ENCODE measurements at regions not wholly inside any gene's neighbourhood (a gene's known extent, or its start where the extent isn't known, plus 50 kb on each side); places are given as distances from the start of the nearest gene placed in this dataset.

DNA sequence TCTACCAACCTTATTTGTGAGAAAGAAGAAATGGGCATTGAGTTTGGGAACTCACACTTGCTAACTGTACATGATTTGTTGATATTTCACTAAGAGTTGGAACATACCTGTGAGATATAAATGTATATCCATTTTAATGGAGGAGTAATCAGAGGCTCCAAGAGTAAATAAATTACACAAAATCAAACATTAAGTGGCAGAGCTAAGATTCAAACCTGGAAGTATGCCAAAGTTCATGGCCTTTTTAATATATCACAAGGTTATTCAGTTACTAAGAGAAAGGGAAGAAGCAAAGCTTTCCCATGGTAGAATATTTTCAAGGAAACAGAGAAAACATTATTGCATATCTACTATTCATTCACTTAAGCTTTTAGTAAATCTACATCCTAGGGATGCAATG lies 1641.1 kb downstream of the FAM181B start:
- DNase-seq (no peak), ATAC-seq (ENCODE audit: low FRiP score in 2 of 2) (no peak)
- Histone ChIP-seq H3K9me3 (no peaks in the 10 kb centered on the region), H3K4me3 (no peak overlapping the region), H3K36me3 (no peaks in the 10 kb centered on the region), H3K4me1 (no peaks in the 10 kb centered on the region), H3K27me3 (no peaks in the 10 kb centered on the region), H3K27ac (no peak overlapping the region)
- TF ChIP-seq EP300 (IDR thresholded peaks at IDR 0.05): no peak
- TF ChIP-seq, protein P1, sequence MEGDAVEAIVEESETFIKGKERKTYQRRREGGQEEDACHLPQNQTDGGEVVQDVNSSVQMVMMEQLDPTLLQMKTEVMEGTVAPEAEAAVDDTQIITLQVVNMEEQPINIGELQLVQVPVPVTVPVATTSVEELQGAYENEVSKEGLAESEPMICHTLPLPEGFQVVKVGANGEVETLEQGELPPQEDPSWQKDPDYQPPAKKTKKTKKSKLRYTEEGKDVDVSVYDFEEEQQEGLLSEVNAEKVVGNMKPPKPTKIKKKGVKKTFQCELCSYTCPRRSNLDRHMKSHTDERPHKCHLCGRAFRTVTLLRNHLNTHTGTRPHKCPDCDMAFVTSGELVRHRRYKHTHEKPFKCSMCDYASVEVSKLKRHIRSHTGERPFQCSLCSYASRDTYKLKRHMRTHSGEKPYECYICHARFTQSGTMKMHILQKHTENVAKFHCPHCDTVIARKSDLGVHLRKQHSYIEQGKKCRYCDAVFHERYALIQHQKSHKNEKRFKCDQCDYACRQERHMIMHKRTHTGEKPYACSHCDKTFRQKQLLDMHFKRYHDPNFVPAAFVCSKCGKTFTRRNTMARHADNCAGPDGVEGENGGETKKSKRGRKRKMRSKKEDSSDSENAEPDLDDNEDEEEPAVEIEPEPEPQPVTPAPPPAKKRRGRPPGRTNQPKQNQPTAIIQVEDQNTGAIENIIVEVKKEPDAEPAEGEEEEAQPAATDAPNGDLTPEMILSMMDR (IDR thresholded peaks at IDR 0.05): no peak
- TF ChIP-seq POLR2A (IDR thresholded peaks at IDR 0.05): no peak
- no peak for TF ChIP-seq POLR2AphosphoS5 (IDR thresholded peaks at IDR 0.05)

DNA sequence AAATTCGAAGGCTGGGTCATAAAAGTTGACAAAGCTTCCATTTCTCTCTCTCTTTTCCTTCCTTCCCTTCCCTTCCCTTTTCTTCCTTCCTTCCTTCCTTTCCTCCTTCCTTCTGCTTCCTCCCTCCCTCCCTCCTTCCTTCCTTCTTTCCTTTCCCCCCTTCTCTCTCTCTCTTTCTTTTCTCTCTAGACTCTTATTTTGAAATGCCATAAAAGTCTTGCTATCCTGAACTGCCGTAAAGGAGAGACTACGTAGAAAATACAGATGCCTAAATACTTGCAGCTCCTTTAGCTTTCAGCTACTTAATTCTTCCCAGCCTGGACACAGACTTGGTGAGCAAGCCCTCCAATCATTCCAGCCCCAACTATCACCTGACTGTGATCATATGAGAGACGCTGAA lies 1644.4 kb downstream of the FAM181B start:
- no peaks in the 10 kb centered on the region for H3K9me3 ChIP-seq
- TF ChIP-seq, protein P1 (IDR thresholded peaks at IDR 0.05): no peak
- no peak for TF ChIP-seq POLR2A (IDR thresholded peaks at IDR 0.05)
- DNase-seq: no peak
- no peak overlapping the region for H3K4me3 ChIP-seq
- H3K27ac ChIP-seq: no peak overlapping the region
- no peak for ATAC-seq (ENCODE audit: low FRiP score in 2 of 2)
- no peaks in the 10 kb centered on the region for H3K4me1 ChIP-seq
- no peaks in the 10 kb centered on the region for H3K27me3 ChIP-seq
- WGBS, 2 donors: 60 to 68% methylated on average over 4 of the region's 4 CpGs
- H3K36me3 ChIP-seq: no peaks in the 10 kb centered on the region

DNA sequence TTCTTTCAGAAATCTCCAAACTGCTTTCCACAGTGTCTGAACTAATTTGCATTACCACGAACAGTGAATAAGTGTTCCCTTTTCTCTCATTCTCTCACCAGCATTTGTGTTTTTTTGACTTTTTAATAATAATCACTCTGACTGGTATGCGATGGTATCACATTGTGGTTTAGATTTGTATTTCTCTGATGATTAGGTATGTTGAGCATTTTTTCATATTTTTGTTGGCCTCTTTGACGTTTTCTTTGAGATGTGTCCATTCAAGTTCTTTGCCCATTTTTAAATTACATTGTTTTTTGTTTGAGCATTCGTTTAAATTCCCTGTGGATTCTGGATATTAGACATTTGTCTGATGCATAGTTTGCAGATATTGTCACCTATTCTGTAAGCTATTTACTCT lies 1639.6 kb upstream of the TENM4 start:
- Histone ChIP-seq H3K27ac (no peak overlapping the region), H3K9me3 (no peaks in the 10 kb centered on the region), H3K4me1 (no peaks in the 10 kb centered on the region), H3K36me3 (no peaks in the 10 kb centered on the region), H3K4me3 (no peak overlapping the region), H3K27me3 (no peaks in the 10 kb centered on the region)
- no peak for DNase-seq
- WGBS, 2 donors: 86 to 89% methylated on average over 4 of the region's 4 CpGs
- TF ChIP-seq, protein P1 (IDR thresholded peaks at IDR 0.05): no peak
- no peak for TF ChIP-seq POLR2AphosphoS5 (IDR thresholded peaks at IDR 0.05)
- ATAC-seq (ENCODE audit: low FRiP score in 2 of 2): no peak

DNA sequence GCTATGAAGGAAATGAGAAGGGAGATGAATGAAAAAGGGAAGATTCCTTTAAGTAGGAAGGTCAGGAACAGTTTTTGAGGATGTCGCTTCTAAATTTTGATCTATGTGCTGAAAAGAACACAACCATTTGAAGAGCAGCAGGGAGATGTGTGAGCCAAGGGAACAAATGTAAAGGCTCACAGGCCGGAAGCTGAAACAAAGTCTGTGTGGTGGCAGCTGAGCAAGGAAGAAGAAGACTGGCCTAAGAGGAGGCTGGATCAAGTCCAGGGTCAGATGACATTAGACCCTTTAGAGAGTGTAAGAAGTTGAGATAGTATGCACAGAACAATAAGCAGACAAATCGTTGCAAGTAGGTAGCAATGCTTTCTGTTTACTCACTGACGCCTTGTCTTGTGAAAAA lies 1631.4 kb upstream of the TENM4 start:
- no peak for DNase-seq
- WGBS, 2 donors: 55 to 67% methylated on average over 4 of the region's 4 CpGs

DNA sequence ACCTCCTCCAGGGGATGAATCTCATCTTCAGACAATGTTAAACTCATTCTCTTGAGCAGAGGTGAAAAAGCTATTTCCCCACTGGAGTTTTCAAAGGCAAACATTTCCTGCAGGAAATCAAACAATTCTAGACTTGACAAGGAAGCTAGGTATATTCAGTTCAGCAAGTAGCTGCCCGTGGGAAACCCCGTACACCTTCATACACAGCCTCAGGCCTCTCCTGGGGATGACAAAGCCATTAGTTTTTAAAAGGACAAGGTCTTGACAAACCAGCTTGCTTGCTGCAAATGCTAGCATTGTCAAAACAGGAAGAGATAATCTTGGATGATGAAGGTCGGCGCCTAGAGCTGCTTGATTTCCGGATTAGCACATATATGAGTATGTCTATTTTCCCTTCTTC lies 1630.8 kb upstream of the TENM4 start:
- WGBS, 2 donors: 54 to 56% methylated on average over 5 of the region's 5 CpGs

More for the DNA sequence above, 1631.4 kb upstream of the TENM4 start:
- Histone ChIP-seq H3K27ac (no peak overlapping the region), H3K27me3 (no peaks in the 10 kb centered on the region), H3K36me3 (no peaks in the 10 kb centered on the region), H3K4me3 (no peak overlapping the region), H3K9me3 (no peaks in the 10 kb centered on the region), H3K4me1 (no peaks in the 10 kb centered on the region)
- ATAC-seq (ENCODE audit: low FRiP score in 2 of 2): no peak
- no peak for TF ChIP-seq POLR2A (IDR thresholded peaks at IDR 0.05)
- TF ChIP-seq EP300 (IDR thresholded peaks at IDR 0.05): no peak
- TF ChIP-seq, protein P1 (IDR thresholded peaks at IDR 0.05): no peak
- TF ChIP-seq POLR2AphosphoS5 (IDR thresholded peaks at IDR 0.05): no peak

More for the DNA sequence above, 1630.8 kb upstream of the TENM4 start:
- Histone ChIP-seq H3K4me1 (no peaks in the 10 kb centered on the region), H3K36me3 (no peaks in the 10 kb centered on the region), H3K27ac (no peak overlapping the region), H3K9me3 (no peaks in the 10 kb centered on the region), H3K27me3 (no peaks in the 10 kb centered on the region), H3K4me3 (no peak overlapping the region)
- TF ChIP-seq EP300 (IDR thresholded peaks at IDR 0.05) (no peak), POLR2AphosphoS5 (IDR thresholded peaks at IDR 0.05) (no peak), POLR2A (IDR thresholded peaks at IDR 0.05) (no peak)
- TF ChIP-seq, protein P1 (IDR thresholded peaks at IDR 0.05): no peak
- ATAC-seq (ENCODE audit: low FRiP score in 2 of 2) (no peak), DNase-seq (no peak)
